SK-N-SH treated with all-trans-retinoic acid at 6 μM for 48 hours (cell line): ENCODE measurements at regions not wholly inside any gene's neighbourhood (a gene's known extent, or its start where the extent isn't known, plus 50 kb on each side); places are given as distances from the start of the nearest gene placed in this dataset.

ENCODE experiments used
- ATAC-seq: fragments of 200-7000 bp; cut with Tn5 transposase; 3 replicates; pipeline ENCODE4 v1.9.1; 2020; ENCODE audit warnings: mild to moderate bottlenecking, moderate library complexity
- ARNTL ChIP-seq: fragments of 450-650 bp; formaldehyde crosslinking; IDR thresholded peaks from 2 replicates; pipeline ENCODE4 v1.5.0; 2020; ENCODE audit warnings: low read depth, mild to moderate bottlenecking, moderate library complexity, borderline replicate concordance
- BACH2 ChIP-seq: fragments of 250-450 bp; sonication (Bioruptor Pico); IDR thresholded peaks from 2 replicates; pipeline ENCODE4 v1.9.0; 2021; ENCODE audit warnings: mild to moderate bottlenecking, borderline replicate concordance
- CSDC2 ChIP-seq: fragments of 250-450 bp; sonication (Bioruptor Pico); IDR thresholded peaks from 2 replicates; pipeline ENCODE4 v1.5.0; 2020; ENCODE audit warnings: mild to moderate bottlenecking, moderate library complexity
- CSRNP3 ChIP-seq: fragments of 250-450 bp; sonication (Bioruptor Pico); IDR thresholded peaks from 2 replicates; pipeline ENCODE4 v1.5.1; 2021; ENCODE audit warnings: mild to moderate bottlenecking, moderate library complexity
- ESRRG ChIP-seq: fragments of 250-450 bp; sonication (Bioruptor Pico); IDR thresholded peaks from 2 replicates; pipeline ENCODE4 v1.6.1; 2021; ENCODE audit warnings: mild to moderate bottlenecking
- GLIS3 ChIP-seq: fragments of 250-450 bp; sonication (Bioruptor Pico); IDR thresholded peaks from 2 replicates; pipeline ENCODE4 v1.5.0; 2020; ENCODE audit warnings: mild to moderate bottlenecking, moderate library complexity
- ISL1 ChIP-seq: fragments of 250-450 bp; sonication (Bioruptor Pico); IDR thresholded peaks from 2 replicates; pipeline ENCODE4 v2.1.2; 2022; ENCODE audit warnings: mild to moderate bottlenecking, moderate library complexity
- OSR1 ChIP-seq: fragments of 250-450 bp; sonication (Bioruptor Pico); IDR thresholded peaks from 2 replicates; pipeline ENCODE4 v1.8.0; 2022; ENCODE audit warnings: moderate library complexity, mild to moderate bottlenecking, inconsistent platforms
- POU6F1 ChIP-seq: fragments of 250-450 bp; sonication (Bioruptor Pico); IDR thresholded peaks from 2 replicates; pipeline ENCODE4 v1.8.0; 2021; ENCODE audit warnings: low read depth, mild to moderate bottlenecking, moderate library complexity, borderline replicate concordance
- PPARA ChIP-seq: fragments of 250-450 bp; sonication (Bioruptor Pico); IDR thresholded peaks from 2 replicates; pipeline ENCODE4 v1.5.0; 2020; ENCODE audit warnings: mild to moderate bottlenecking, borderline replicate concordance
- SNAI2 ChIP-seq: fragments of 250-450 bp; sonication (Bioruptor Pico); IDR thresholded peaks from 2 replicates; pipeline ENCODE4 v1.5.0; 2020; ENCODE audit warnings: mild to moderate bottlenecking, moderate library complexity
- TCF4 ChIP-seq: fragments of 250-450 bp; sonication (Bioruptor Pico); IDR thresholded peaks from 2 replicates; pipeline ENCODE4 v1.8.0; 2021; ENCODE audit warnings: mild to moderate bottlenecking, moderate library complexity, borderline replicate concordance
- ZC3H10 ChIP-seq: fragments of 250-450 bp; sonication (Bioruptor Pico); IDR thresholded peaks from 2 replicates; pipeline ENCODE4 v1.5.1; 2021; ENCODE audit warnings: mild to moderate bottlenecking, moderate library complexity
- ZFP3 ChIP-seq: fragments of 250-450 bp; sonication (Bioruptor Pico); IDR thresholded peaks from 2 replicates; pipeline ENCODE4 v1.5.0; 2020; ENCODE audit warnings: mild to moderate bottlenecking, moderate library complexity
- ZFP30 ChIP-seq: fragments of 450-650 bp; formaldehyde crosslinking; IDR thresholded peaks from 2 replicates; pipeline ENCODE4 v1.5.0; 2022; ENCODE audit warnings: mild to moderate bottlenecking, moderate library complexity
- ZNF565 ChIP-seq: fragments of 450-650 bp; formaldehyde crosslinking; conservative IDR thresholded peaks from 2 replicates; pipeline ENCODE4 v1.5.0; 2020; ENCODE audit warnings: low read depth, mild to moderate bottlenecking, moderate library complexity
- ZNF70 ChIP-seq: fragments of 450-650 bp; formaldehyde crosslinking; IDR thresholded peaks from 2 replicates; pipeline ENCODE4 v1.5.0; 2020; ENCODE audit warnings: mild to moderate bottlenecking, moderate library complexity
- ZNF8 ChIP-seq: fragments of 450-650 bp; formaldehyde crosslinking; IDR thresholded peaks from 2 replicates; pipeline ENCODE4 v1.5.0; 2020; ENCODE audit warnings: mild to moderate bottlenecking, moderate library complexity
- TF ChIP-seq, protein P1 (sequence below): fragments of 250-450 bp; sonication (Bioruptor Pico); IDR thresholded peaks from 2 replicates; pipeline ENCODE4 v1.5.1; 2020; ENCODE audit warnings: low read depth, mild to moderate bottlenecking, moderate library complexity
- TF ChIP-seq, protein P2 (sequence below): fragments of 250-450 bp; sonication (Bioruptor Pico); IDR thresholded peaks from 2 replicates; pipeline ENCODE4 v1.5.0; 2020; ENCODE audit warnings: mild to moderate bottlenecking, moderate library complexity
- TF ChIP-seq, protein P3 (sequence below): fragments of 250-450 bp; sonication (Bioruptor Pico); IDR thresholded peaks from 2 replicates; pipeline ENCODE4 v1.8.0; 2020; ENCODE audit warnings: mild to moderate bottlenecking, moderate library complexity, borderline replicate concordance

- no peak for ATAC-seq
- TF ChIP-seq ZFP30 (CRISPR knock-in tag) (no peak), ARNTL (CRISPR knock-in tag) (no peak), ZNF70 (CRISPR knock-in tag) (no peak), PPARA (CRISPR knock-in tag) (no peak), OSR1 (CRISPR knock-in tag) (no peak), ESRRG (CRISPR knock-in tag) (no peak), CSRNP3 (CRISPR knock-in tag) (no peak), ZC3H10 (CRISPR knock-in tag) (no peak), BACH2 (CRISPR knock-in tag) (no peak), ZNF8 (CRISPR knock-in tag) (no peak), GLIS3 (CRISPR knock-in tag) (no peak), TCF4 (CRISPR knock-in tag) (no peak), ZNF565 (CRISPR knock-in tag) (no peak), CSDC2 (CRISPR knock-in tag) (no peak), POU6F1 (CRISPR knock-in tag) (no peak), SNAI2 (CRISPR knock-in tag) (no peak)
- TF ChIP-seq, protein P1, sequence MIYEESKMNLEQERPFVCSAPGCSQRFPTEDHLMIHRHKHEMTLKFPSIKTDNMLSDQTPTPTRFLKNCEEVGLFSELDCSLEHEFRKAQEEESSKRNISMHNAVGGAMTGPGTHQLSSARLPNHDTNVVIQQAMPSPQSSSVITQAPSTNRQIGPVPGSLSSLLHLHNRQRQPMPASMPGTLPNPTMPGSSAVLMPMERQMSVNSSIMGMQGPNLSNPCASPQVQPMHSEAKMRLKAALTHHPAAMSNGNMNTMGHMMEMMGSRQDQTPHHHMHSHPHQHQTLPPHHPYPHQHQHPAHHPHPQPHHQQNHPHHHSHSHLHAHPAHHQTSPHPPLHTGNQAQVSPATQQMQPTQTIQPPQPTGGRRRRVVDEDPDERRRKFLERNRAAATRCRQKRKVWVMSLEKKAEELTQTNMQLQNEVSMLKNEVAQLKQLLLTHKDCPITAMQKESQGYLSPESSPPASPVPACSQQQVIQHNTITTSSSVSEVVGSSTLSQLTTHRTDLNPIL (CRISPR knock-in tag): no peak
- TF ChIP-seq, protein P2, sequence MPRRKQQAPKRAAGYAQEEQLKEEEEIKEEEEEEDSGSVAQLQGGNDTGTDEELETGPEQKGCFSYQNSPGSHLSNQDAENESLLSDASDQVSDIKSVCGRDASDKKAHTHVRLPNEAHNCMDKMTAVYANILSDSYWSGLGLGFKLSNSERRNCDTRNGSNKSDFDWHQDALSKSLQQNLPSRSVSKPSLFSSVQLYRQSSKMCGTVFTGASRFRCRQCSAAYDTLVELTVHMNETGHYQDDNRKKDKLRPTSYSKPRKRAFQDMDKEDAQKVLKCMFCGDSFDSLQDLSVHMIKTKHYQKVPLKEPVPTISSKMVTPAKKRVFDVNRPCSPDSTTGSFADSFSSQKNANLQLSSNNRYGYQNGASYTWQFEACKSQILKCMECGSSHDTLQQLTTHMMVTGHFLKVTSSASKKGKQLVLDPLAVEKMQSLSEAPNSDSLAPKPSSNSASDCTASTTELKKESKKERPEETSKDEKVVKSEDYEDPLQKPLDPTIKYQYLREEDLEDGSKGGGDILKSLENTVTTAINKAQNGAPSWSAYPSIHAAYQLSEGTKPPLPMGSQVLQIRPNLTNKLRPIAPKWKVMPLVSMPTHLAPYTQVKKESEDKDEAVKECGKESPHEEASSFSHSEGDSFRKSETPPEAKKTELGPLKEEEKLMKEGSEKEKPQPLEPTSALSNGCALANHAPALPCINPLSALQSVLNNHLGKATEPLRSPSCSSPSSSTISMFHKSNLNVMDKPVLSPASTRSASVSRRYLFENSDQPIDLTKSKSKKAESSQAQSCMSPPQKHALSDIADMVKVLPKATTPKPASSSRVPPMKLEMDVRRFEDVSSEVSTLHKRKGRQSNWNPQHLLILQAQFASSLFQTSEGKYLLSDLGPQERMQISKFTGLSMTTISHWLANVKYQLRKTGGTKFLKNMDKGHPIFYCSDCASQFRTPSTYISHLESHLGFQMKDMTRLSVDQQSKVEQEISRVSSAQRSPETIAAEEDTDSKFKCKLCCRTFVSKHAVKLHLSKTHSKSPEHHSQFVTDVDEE (CRISPR knock-in tag): no peak
- TF ChIP-seq, protein P3, sequence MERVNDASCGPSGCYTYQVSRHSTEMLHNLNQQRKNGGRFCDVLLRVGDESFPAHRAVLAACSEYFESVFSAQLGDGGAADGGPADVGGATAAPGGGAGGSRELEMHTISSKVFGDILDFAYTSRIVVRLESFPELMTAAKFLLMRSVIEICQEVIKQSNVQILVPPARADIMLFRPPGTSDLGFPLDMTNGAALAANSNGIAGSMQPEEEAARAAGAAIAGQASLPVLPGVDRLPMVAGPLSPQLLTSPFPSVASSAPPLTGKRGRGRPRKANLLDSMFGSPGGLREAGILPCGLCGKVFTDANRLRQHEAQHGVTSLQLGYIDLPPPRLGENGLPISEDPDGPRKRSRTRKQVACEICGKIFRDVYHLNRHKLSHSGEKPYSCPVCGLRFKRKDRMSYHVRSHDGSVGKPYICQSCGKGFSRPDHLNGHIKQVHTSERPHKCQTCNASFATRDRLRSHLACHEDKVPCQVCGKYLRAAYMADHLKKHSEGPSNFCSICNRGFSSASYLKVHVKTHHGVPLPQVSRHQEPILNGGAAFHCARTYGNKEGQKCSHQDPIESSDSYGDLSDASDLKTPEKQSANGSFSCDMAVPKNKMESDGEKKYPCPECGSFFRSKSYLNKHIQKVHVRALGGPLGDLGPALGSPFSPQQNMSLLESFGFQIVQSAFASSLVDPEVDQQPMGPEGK (CRISPR knock-in tag): no peak
Observed at GRCh38 chr3:132245552-132246142, 71.6 kb upstream of the ACP3 start.

GRCh38 chr3:132246212-132246611, 71.0 kb upstream of the ACP3 start:
- no peak for ATAC-seq
- TF ChIP-seq CSDC2 (CRISPR knock-in tag) (no peak), CSRNP3 (CRISPR knock-in tag) (no peak), ZFP30 (CRISPR knock-in tag) (no peak), TCF4 (CRISPR knock-in tag) (no peak), GLIS3 (CRISPR knock-in tag) (no peak), ZNF8 (CRISPR knock-in tag) (no peak), ZNF70 (CRISPR knock-in tag) (no peak), PPARA (CRISPR knock-in tag) (no peak), ISL1 (CRISPR knock-in tag) (no peak), ZFP3 (no peak), SNAI2 (CRISPR knock-in tag) (no peak), POU6F1 (CRISPR knock-in tag) (no peak)
- TF ChIP-seq, protein P3 (CRISPR knock-in tag): no peak
